ENCODE measurements at regions not wholly inside any gene's neighbourhood (a gene's known extent, or its start where the extent isn't known, plus 50 kb on each side); places are given as distances from the start of the nearest gene placed in this dataset.

- H3K9me3 Mint-ChIP-seq (ENCODE audit: low read depth): no peaks in the 10 kb centered on the region
- H3K27me3 Mint-ChIP-seq (ENCODE audit: low read depth): peaks cover 8% of the 10 kb centered on the region
These were observed 60.3 kb upstream of the RNU6ATAC start for GRCh38 chr9:134224567-134225093.

GRCh38 chr9:134225186-134225585 lies 60.8 kb upstream of the RNU6ATAC start:
- H3K27me3 Mint-ChIP-seq (ENCODE audit: low read depth): peaks cover 8% of the 10 kb centered on the region
- no peak overlapping the region for H3K4me3 Mint-ChIP-seq (ENCODE audit: unreplicated experiment)
- no peaks in the 10 kb centered on the region for H3K36me3 Mint-ChIP-seq (ENCODE audit: low read depth)
- H3K9me3 Mint-ChIP-seq (ENCODE audit: low read depth): no peaks in the 10 kb centered on the region
- H3K27ac Mint-ChIP-seq (ENCODE audit: unreplicated experiment): no peak overlapping the region
- DNase-seq (ENCODE audit: low spot score): peak; percentile 79
- TF ChIP-seq CTCF (IDR thresholded peaks at IDR 0.05): no peak
- H3K4me1 Mint-ChIP-seq (ENCODE audit: low read depth): peaks cover 9% of the 10 kb centered on the region

More at GRCh38 chr9:134224567-134225093, 60.3 kb upstream of the RNU6ATAC start:
- no peak for DNase-seq (ENCODE audit: low spot score)
- TF ChIP-seq CTCF (IDR thresholded peaks at IDR 0.05): no peak
- H3K4me1 Mint-ChIP-seq (ENCODE audit: low read depth): peaks cover 9% of the 10 kb centered on the region
- no peak overlapping the region for H3K27ac Mint-ChIP-seq (ENCODE audit: unreplicated experiment)
- H3K36me3 Mint-ChIP-seq (ENCODE audit: low read depth): no peaks in the 10 kb centered on the region
- no peak overlapping the region for H3K4me3 Mint-ChIP-seq (ENCODE audit: unreplicated experiment)

GRCh38 chr9:134225816-134226215 lies 61.5 kb upstream of the RNU6ATAC start:
- no peak overlapping the region for H3K27ac Mint-ChIP-seq (ENCODE audit: unreplicated experiment)
- peak; percentile 54 for DNase-seq (ENCODE audit: low spot score)
- H3K4me3 Mint-ChIP-seq (ENCODE audit: unreplicated experiment): no peak overlapping the region
- peaks cover 8% of the 10 kb centered on the region for H3K27me3 Mint-ChIP-seq (ENCODE audit: low read depth)
- no peak for TF ChIP-seq CTCF (IDR thresholded peaks at IDR 0.05)
- H3K4me1 Mint-ChIP-seq (ENCODE audit: low read depth): peaks cover 9% of the 10 kb centered on the region
- H3K9me3 Mint-ChIP-seq (ENCODE audit: low read depth): no peaks in the 10 kb centered on the region
- no peaks in the 10 kb centered on the region for H3K36me3 Mint-ChIP-seq (ENCODE audit: low read depth)

- Mint-ChIP-seq H3K27me3 (ENCODE audit: low read depth) (peaks cover 8% of the 10 kb centered on the region), H3K27ac (ENCODE audit: unreplicated experiment) (no peak overlapping the region), H3K4me1 (ENCODE audit: low read depth) (peaks cover 12% of the 10 kb centered on the region), H3K9me3 (ENCODE audit: low read depth) (no peaks in the 10 kb centered on the region), H3K36me3 (ENCODE audit: low read depth) (no peaks in the 10 kb centered on the region), H3K4me3 (ENCODE audit: unreplicated experiment) (no peak overlapping the region)
- no peak for TF ChIP-seq CTCF (IDR thresholded peaks at IDR 0.05)
- peak; percentile 86 for DNase-seq (ENCODE audit: low spot score)
These were observed 62.0 kb upstream of the RNU6ATAC start for GRCh38 chr9:134226221-134226930.

GRCh38 chr9:134227451-134228411 lies 63.4 kb upstream of the RNU6ATAC start:
- peaks cover 13% of the 10 kb centered on the region for H3K4me1 Mint-ChIP-seq (ENCODE audit: low read depth)
- H3K27ac Mint-ChIP-seq (ENCODE audit: unreplicated experiment): no peak overlapping the region
- H3K9me3 Mint-ChIP-seq (ENCODE audit: low read depth): no peaks in the 10 kb centered on the region
- no peak overlapping the region for H3K4me3 Mint-ChIP-seq (ENCODE audit: unreplicated experiment)
- H3K36me3 Mint-ChIP-seq (ENCODE audit: low read depth): no peaks in the 10 kb centered on the region
- peaks cover 7% of the 10 kb centered on the region for H3K27me3 Mint-ChIP-seq (ENCODE audit: low read depth)
- TF ChIP-seq CTCF (IDR thresholded peaks at IDR 0.05): no peak
- no peak for DNase-seq (ENCODE audit: low spot score)

All from chondrocyte (in vitro differentiated cells).